ENCODE measurements at regions not wholly inside any gene's neighbourhood (a gene's known extent, or its start where the extent isn't known, plus 50 kb on each side); places are given as distances from the start of the nearest gene placed in this dataset.

- in situ Hi-C loops (cut with MboI; ENCODE audit: low sequenced_read_pairs, unreplicated experiment), result no loop called here
- no peak for DNase-seq (ENCODE audit: low spot score)
- TF ChIP-seq CTCF (IDR thresholded peaks at IDR 0.05; ENCODE audit: borderline replicate concordance, control extremely low read depth, extremely low read depth, insufficient read depth, missing control alignments), result no peak
Measured at GRCh38 chr14:97395068-97395467, 597.9 kb downstream of the VRK1 start.

GRCh38 chr14:97401714-97402113, 604.5 kb downstream of the VRK1 start:
- TF ChIP-seq CTCF (IDR thresholded peaks at IDR 0.05; ENCODE audit: borderline replicate concordance, control extremely low read depth, extremely low read depth, insufficient read depth, missing control alignments), result no peak
- in situ Hi-C loops (cut with MboI; ENCODE audit: low sequenced_read_pairs, unreplicated experiment), result no loop called here
- DNase-seq (ENCODE audit: low spot score), result no peak

- TF ChIP-seq CTCF (IDR thresholded peaks at IDR 0.05; ENCODE audit: borderline replicate concordance, control extremely low read depth, extremely low read depth, insufficient read depth, missing control alignments), result no peak
- in situ Hi-C loops (cut with MboI; ENCODE audit: low sequenced_read_pairs, unreplicated experiment), result no loop called here
- no peak for DNase-seq (ENCODE audit: low spot score)
Measured at GRCh38 chr14:97402279-97402678, 605.1 kb downstream of the VRK1 start.

- in situ Hi-C loops (cut with MboI; ENCODE audit: low sequenced_read_pairs, unreplicated experiment), result no loop called here
- DNase-seq (ENCODE audit: low spot score), result no peak
- TF ChIP-seq CTCF (IDR thresholded peaks at IDR 0.05; ENCODE audit: borderline replicate concordance, control extremely low read depth, extremely low read depth, insufficient read depth, missing control alignments), result no peak
Measured at GRCh38 chr14:97407701-97408407, 610.7 kb downstream of the VRK1 start.

- DNase-seq (ENCODE audit: low spot score), result no peak
- in situ Hi-C loops (cut with MboI; ENCODE audit: low sequenced_read_pairs, unreplicated experiment), result no loop called here
- no peak for TF ChIP-seq CTCF (IDR thresholded peaks at IDR 0.05; ENCODE audit: borderline replicate concordance, control extremely low read depth, extremely low read depth, insufficient read depth, missing control alignments)
Measured at GRCh38 chr14:97408503-97408902, 611.3 kb downstream of the VRK1 start.

GRCh38 chr14:97408937-97409815, 612.0 kb downstream of the VRK1 start:
- DNase-seq (ENCODE audit: low spot score), result no peak
- in situ Hi-C loops (cut with MboI; ENCODE audit: low sequenced_read_pairs, unreplicated experiment), result no loop called here
- TF ChIP-seq CTCF (IDR thresholded peaks at IDR 0.05; ENCODE audit: borderline replicate concordance, control extremely low read depth, extremely low read depth, insufficient read depth, missing control alignments), result no peak
